ENCODE measurements at regions not wholly inside any gene's neighbourhood (a gene's known extent, or its start where the extent isn't known, plus 50 kb on each side); places are given as distances from the start of the nearest gene placed in this dataset.

- TF ChIP-seq EP300 (conservative IDR thresholded peaks at IDR 0.05; ENCODE audit: poor library complexity, severe bottlenecking) (no peak), EZH2 (IDR thresholded peaks at IDR 0.05; ENCODE audit: borderline replicate concordance, insufficient read depth, low read length, poor library complexity, severe bottlenecking) (no peak), TAF1 (IDR thresholded peaks at IDR 0.05; ENCODE audit: low read depth) (no peak), RAD21 (conservative IDR thresholded peaks at IDR 0.05) (no peak), POLR2AphosphoS5 (IDR thresholded peaks at IDR 0.05) (no peak)
- TF ChIP-seq, protein P1, sequence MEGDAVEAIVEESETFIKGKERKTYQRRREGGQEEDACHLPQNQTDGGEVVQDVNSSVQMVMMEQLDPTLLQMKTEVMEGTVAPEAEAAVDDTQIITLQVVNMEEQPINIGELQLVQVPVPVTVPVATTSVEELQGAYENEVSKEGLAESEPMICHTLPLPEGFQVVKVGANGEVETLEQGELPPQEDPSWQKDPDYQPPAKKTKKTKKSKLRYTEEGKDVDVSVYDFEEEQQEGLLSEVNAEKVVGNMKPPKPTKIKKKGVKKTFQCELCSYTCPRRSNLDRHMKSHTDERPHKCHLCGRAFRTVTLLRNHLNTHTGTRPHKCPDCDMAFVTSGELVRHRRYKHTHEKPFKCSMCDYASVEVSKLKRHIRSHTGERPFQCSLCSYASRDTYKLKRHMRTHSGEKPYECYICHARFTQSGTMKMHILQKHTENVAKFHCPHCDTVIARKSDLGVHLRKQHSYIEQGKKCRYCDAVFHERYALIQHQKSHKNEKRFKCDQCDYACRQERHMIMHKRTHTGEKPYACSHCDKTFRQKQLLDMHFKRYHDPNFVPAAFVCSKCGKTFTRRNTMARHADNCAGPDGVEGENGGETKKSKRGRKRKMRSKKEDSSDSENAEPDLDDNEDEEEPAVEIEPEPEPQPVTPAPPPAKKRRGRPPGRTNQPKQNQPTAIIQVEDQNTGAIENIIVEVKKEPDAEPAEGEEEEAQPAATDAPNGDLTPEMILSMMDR (IDR thresholded peaks at IDR 0.05; ENCODE audit: poor library complexity, severe bottlenecking), result no peak
Observed at GRCh38 chr6:19536838-19537237, 300.3 kb upstream of the ID4 start.
